NCI-H2107 treated with DMSO at 0.1 percent for 48 hours (cell line): ENCODE measurements at regions not wholly inside any gene's neighbourhood (a gene's known extent, or its start where the extent isn't known, plus 50 kb on each side); places are given as distances from the start of the nearest gene placed in this dataset.

ENCODE experiments used
- DNase-seq: peaks from one replicate; lab custom pipeline; 2025; ENCODE audit not compliant: unreplicated experiment; lab: John Stamatoyannopoulos, UW

- DNase-seq, result no peak
These were observed 82.6 kb upstream of the ARHGAP5 start for GRCh38 chr14:31994391-31995033.

DNA sequence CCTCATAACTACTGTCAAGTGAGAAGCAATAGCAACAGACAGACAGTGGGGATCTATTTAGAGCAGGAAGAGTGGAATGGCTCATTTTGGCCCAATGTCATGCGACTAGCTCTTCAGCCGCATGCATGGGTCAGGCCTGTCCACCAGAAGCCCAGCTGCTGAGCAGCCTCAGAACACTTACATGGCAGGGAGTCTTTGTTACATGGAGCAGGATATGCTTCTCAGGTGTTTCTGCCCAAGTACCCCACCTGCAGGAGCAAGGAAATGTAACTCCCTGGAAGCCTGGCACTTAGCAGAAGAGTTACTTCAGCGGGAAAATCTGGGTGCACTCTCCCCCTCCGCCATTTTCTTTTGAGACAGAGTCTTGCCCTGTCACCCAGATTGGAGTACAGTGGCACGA is 73.5 kb upstream of the ARHGAP5 start:
- no peak for DNase-seq

DNA sequence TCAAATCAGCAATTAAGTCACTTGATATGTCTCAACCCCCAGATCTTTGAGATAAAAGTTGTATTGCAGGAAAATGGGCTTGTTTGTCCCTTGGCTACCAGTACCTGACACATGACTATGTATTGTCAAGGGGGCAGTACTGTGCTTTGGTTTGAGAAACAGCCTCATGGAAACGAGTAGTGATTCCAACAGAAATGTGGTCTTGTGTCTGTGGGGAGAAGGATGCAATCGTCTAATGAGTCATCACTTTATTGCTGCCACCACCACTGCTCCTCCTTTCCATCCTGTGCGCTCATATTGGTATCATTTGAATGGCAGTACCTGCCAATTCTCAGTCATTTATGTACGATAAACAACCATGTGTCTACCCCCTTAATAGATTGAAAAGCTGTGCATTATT is 72.8 kb upstream of the ARHGAP5 start:
- no peak for DNase-seq

GRCh38 chr14:32005628-32006027 is 71.5 kb upstream of the ARHGAP5 start:
- DNase-seq, result no peak

GRCh38 chr14:32006263-32007110 is 70.6 kb upstream of the ARHGAP5 start:
- DNase-seq, result no peak

DNA sequence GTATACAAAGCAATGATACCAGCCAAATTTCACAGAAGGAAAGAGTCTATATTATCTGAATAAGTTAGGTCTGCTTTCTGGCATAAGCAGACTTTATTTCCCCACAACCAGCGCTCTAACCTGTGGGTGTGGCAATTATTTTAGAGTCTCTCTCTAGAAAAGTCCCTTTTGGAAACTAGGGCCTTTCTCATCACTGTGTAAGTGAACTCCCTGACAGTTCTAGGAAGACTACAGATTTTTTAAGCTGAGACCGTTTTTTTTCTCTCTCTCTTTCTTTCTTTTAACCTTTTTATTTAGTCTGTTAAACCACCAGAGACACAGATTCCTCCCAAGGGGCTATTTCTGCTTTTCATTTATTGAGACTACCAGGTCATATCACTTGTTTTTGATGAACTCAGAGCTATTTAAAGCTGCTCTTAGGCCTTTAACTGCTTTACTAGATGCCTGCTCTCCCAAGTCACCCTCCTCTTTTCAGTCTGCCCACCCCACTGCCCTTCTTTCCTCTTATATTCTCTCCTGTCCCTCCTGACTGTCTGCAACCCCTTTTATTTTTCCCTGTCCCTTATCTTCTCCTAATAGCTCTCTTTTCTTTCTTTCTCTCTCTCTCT is 69.2 kb upstream of the ARHGAP5 start:
- no peak for DNase-seq

- no peak for DNase-seq
These were observed 68.4 kb upstream of the ARHGAP5 start for GRCh38 chr14:32008602-32009193.

GRCh38 chr14:32009221-32009975 is 67.7 kb upstream of the ARHGAP5 start:
- DNase-seq, result no peak

- no peak for DNase-seq
These were observed 67.0 kb upstream of the ARHGAP5 start for GRCh38 chr14:32009976-32010581.

DNA sequence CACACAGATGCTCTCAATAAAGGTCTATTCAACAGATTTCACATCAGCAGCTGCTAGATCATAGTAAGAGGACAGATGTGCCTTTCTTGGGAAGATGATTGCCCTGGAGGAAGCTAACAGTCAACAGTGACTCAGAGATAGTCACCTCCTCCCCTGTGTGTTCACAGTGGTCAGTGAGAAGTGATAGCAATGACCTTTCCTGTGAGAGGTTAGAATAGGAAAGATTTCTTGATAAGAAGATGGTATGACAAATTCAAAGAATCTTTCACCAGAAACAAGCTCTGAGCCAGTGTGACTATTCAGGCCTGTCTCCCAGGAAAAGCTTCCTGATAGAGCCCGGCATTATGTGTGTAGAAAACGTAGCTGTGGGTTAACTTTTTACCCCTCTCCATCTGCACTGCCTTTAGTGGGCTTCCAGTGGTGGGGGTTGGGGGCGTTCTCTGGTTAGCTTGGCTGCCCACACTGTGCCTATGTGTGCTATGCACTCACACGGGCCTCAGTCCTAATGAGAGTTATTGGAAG is 66.4 kb upstream of the ARHGAP5 start:
- no peak for DNase-seq

GRCh38 chr14:32011225-32011624 is 65.9 kb upstream of the ARHGAP5 start:
- DNase-seq, result no peak

GRCh38 chr14:32012062-32012461 is 65.0 kb upstream of the ARHGAP5 start:
- DNase-seq, result no peak

GRCh38 chr14:32012571-32012970 is 64.5 kb upstream of the ARHGAP5 start:
- no peak for DNase-seq

- DNase-seq, result no peak
These were observed 64.0 kb upstream of the ARHGAP5 start for GRCh38 chr14:32013083-32013482.

GRCh38 chr14:32014057-32014456 is 63.0 kb upstream of the ARHGAP5 start:
- no peak for DNase-seq

GRCh38 chr14:32014498-32014897 is 62.6 kb upstream of the ARHGAP5 start:
- DNase-seq, result no peak

DNA sequence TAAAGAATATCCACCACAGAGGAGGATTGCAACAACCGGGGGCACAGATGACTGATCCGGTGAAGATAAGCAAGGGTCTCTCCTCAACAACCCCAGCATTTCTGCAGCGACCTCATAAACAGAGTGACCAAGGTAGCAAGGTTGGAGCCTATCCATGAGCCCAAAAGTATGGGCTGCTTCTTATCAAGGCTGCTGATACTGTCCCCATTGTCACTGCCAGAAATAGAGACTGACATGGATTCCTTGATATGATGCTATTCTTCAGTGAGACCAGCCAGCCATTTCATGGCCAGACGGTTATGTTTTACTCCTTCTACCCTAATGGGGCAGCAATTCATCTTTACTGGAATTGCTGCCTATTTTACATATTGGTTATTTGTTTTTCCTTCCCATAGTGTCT is 61.9 kb upstream of the ARHGAP5 start:
- no peak for DNase-seq

DNA sequence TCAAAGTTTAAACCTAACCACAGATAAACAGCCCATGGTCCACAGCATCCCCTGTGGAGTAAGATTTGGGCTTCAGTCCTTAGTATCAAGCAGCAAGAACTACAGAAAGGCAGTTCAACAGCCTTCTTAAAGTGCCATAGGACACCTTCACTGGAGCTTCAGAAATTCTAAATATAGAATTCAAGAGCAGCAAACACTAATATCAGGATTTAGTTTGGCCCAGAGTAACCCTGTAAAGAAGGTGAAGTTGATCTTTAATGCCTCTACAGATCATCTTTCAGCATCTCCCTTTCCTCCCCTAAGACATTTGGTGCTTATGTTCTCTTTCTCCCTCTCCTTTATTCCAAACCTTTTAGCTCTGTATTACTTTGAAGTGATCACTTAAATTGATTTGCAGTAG is 59.5 kb upstream of the ARHGAP5 start:
- no peak for DNase-seq

DNA sequence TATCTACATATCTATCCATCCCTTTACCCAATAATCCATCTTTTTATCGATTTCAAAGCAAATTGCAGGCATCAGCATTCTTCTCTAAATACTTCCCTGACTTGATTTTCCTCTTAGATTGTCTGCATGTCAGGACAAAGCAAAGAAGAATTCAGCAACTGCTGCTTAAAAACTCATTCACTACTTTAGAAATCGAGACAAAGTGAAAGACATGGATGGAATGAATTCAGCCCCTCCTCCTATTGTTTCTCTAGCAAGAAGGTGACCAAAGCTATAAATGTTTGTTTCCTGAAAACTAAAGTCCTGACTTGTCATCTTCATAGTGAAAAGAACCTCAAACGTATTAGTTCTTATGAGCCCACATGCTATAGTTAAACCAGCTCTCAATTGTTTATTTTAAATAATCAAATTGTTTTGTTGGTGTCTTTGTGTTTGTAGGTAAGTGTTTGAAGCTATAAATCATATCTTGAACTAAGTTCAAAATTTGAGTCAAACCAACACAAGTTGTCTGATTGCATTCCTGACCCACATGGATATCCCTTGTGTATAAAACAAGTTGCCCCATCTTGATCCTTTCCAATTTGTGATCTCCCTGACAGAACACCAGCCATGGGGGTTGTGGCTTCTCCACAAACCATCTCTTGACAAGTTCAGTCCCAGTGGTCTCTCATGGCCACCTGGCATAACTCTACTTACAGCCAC is 58.6 kb upstream of the ARHGAP5 start:
- no peak for DNase-seq

- DNase-seq, result no peak
These were observed 57.8 kb upstream of the ARHGAP5 start for GRCh38 chr14:32019276-32019675.
